Kidney (tissue), 13 donors: ENCODE measurements at regions not wholly inside any gene's neighbourhood (a gene's known extent, or its start where the extent isn't known, plus 50 kb on each side); places are given as distances from the start of the nearest gene placed in this dataset.

Experiments used
- DNase-seq, 5 donors: peaks; one replicate each; pipeline ENCODE4 v3.0.0-alpha.2; 2013 to 2020
- FAIRE-seq: peaks from 2 replicates; lab custom pipeline; 2012; peaks lifted over from hg19 to GRCh38; lab: Jason Lieb, UNC
- H3K27ac ChIP-seq, 2 donors: one replicate each; pipeline ENCODE4 v1.7.0; 2013; ENCODE audit warnings: low read depth in 2 of 2, low read length in 2 of 2, inconsistent platforms in 1 of 2
- H3K27me3 ChIP-seq: one replicate; pipeline ENCODE4 v1.7.1; 2013; ENCODE audit warnings: low read length, inconsistent platforms; ENCODE audit not compliant: control insufficient read depth, insufficient read depth
- H3K36me3 ChIP-seq, 3 donors: one replicate each; pipeline versions ENCODE4 v1.7.0 to v1.7.1; 2013; ENCODE audit warnings: low read length in 3 of 3, control low read depth in 1 of 3, inconsistent platforms in 1 of 3; ENCODE audit not compliant: insufficient read depth in 3 of 3, control insufficient read depth in 2 of 3
- H3K4me1 ChIP-seq, 3 donors: one replicate each; pipeline versions ENCODE4 v1.7.0 to v1.7.1; 2013; ENCODE audit warnings: low read length in 3 of 3, inconsistent platforms in 1 of 3, low read depth in 1 of 3; ENCODE audit not compliant: control insufficient read depth in 2 of 3, insufficient read depth in 2 of 3
- H3K4me3 ChIP-seq, 3 donors: one replicate each; pipeline versions ENCODE4 v1.7.0 to v1.8.1; 2013; ENCODE audit warnings: low read length in 3 of 3, control low read depth in 1 of 3, inconsistent platforms in 1 of 3
- H3K9ac ChIP-seq, 3 donors: one replicate each; pipeline versions ENCODE4 v1.7.0 to v1.7.1; 2013; ENCODE audit warnings: low read length in 3 of 3, control low read depth in 1 of 3, inconsistent platforms in 1 of 3
- H3K9me3 ChIP-seq, 3 donors: one replicate each; pipeline versions ENCODE4 v1.7.0 to v1.7.1; 2013; ENCODE audit warnings: low read length in 3 of 3, control low read depth in 1 of 3, inconsistent platforms in 1 of 3; ENCODE audit not compliant: control insufficient read depth in 2 of 3, insufficient read depth in 1 of 3
- intact Hi-C: fragments of 100-400 bp; cut with DNase I; formaldehyde crosslinking; loops from one replicate; pipeline ENCODE4 v1.11.1; 2022
- TF ChIP-seq, protein P1 (sequence below): IDR thresholded peaks from 3 replicates; pipeline ENCODE4 v1.5.1; 2012; ENCODE audit warnings: mild to moderate bottlenecking, moderate library complexity, borderline replicate concordance; ENCODE audit not compliant: insufficient read depth; ENCODE audit errors: extremely low read depth
- donor health status: control.
- donor health status: control.
- donor health status: control.
- donor health status: control.
- donor health status: control.
- donor health status: DM: yes; HTN: yes; CAD: no.
- donor health status: Normal renal cell carcinoma (clear cell type).

- Histone ChIP-seq H3K4me1 (no peaks in the 10 kb centered on the region), H3K27ac (no peak overlapping the region), H3K9ac (no peak overlapping the region), H3K36me3 (no peaks in the 10 kb centered on the region), H3K27me3 (peaks cover 23% of the 10 kb centered on the region), H3K9me3 (no peaks in the 10 kb centered on the region), H3K4me3 (no peak overlapping the region)
- intact Hi-C loops: no loop called here
- DNase-seq: no peak
- no peak for FAIRE-seq
- TF ChIP-seq, protein P1, sequence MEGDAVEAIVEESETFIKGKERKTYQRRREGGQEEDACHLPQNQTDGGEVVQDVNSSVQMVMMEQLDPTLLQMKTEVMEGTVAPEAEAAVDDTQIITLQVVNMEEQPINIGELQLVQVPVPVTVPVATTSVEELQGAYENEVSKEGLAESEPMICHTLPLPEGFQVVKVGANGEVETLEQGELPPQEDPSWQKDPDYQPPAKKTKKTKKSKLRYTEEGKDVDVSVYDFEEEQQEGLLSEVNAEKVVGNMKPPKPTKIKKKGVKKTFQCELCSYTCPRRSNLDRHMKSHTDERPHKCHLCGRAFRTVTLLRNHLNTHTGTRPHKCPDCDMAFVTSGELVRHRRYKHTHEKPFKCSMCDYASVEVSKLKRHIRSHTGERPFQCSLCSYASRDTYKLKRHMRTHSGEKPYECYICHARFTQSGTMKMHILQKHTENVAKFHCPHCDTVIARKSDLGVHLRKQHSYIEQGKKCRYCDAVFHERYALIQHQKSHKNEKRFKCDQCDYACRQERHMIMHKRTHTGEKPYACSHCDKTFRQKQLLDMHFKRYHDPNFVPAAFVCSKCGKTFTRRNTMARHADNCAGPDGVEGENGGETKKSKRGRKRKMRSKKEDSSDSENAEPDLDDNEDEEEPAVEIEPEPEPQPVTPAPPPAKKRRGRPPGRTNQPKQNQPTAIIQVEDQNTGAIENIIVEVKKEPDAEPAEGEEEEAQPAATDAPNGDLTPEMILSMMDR: no peak
Measured at GRCh38 chr13:99894105-99894839, 77.3 kb downstream of the ZIC5 start.

- H3K4me1 ChIP-seq: no peaks in the 10 kb centered on the region
- DNase-seq (no peak), FAIRE-seq (no peak)
Measured at GRCh38 chr13:99893567-99893966, 78.0 kb downstream of the ZIC5 start.

GRCh38 chr13:99892866-99893504 lies 78.6 kb downstream of the ZIC5 start:
- intact Hi-C loops: no loop called here
- no peak for DNase-seq
- H3K4me3 ChIP-seq: no peak overlapping the region
- no peak for FAIRE-seq
- H3K9ac ChIP-seq: no peak overlapping the region
- no peak overlapping the region for H3K27ac ChIP-seq
- TF ChIP-seq, protein P1: no peak
- no peaks in the 10 kb centered on the region for H3K36me3 ChIP-seq
- no peaks in the 10 kb centered on the region for H3K4me1 ChIP-seq
- no peaks in the 10 kb centered on the region for H3K9me3 ChIP-seq
- peaks cover 20% of the 10 kb centered on the region for H3K27me3 ChIP-seq

More at GRCh38 chr13:99893567-99893966, 78.0 kb downstream of the ZIC5 start:
- peaks cover 20% of the 10 kb centered on the region for H3K27me3 ChIP-seq
- H3K36me3 ChIP-seq: no peaks in the 10 kb centered on the region
- H3K9ac ChIP-seq: no peak overlapping the region
- no peak overlapping the region for H3K4me3 ChIP-seq
- H3K27ac ChIP-seq: no peak overlapping the region
- H3K9me3 ChIP-seq: no peaks in the 10 kb centered on the region
- TF ChIP-seq, protein P1: no peak
- intact Hi-C loops: no loop called here
